ENCODE measurements at regions not wholly inside any gene's neighbourhood (a gene's known extent, or its start where the extent isn't known, plus 50 kb on each side); places are given as distances from the start of the nearest gene placed in this dataset. TPM values are rescaled to one million over a fixed set of nuclear protein-coding genes. Genes with fewer than 3 reads are reported as not detected.

Small RNA genes in the stretch of these regions (small RNA-seq; reads per million reads assigned to genes)
- gene AC011233.1 (ENCODE audit: low replicate concordance): not detected
- gene MIR4268 (ENCODE audit: low replicate concordance): not detected
